Astrocyte of the hippocampus (primary cell): ENCODE measurements at regions not wholly inside any gene's neighbourhood (a gene's known extent, or its start where the extent isn't known, plus 50 kb on each side); places are given as distances from the start of the nearest gene placed in this dataset.

ENCODE experiments used
- DNase-seq: peaks from one replicate; pipeline ENCODE4 v3.0.0; 2011; ENCODE audit warnings: low read depth, low spot score

DNA sequence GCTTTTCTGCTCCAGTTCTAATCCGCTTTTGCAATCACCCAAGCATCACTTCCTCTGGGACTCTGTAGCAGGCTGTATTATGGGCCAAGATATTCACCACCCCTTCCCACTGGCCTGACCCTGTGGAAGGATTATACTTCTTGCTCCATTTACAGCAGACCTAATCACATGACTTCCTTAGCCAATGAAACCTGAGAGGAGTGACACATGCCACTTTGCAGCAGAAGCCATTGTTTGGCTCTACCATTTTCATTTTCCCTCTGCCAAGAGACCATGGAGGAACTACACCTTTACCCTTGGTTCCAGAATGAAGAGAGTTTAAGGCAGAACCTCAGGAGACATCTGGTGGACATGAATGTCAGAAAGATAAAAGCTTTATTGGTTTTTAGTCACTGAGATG, 134.9 kb upstream of the HSD17B12 start:
- no peak for DNase-seq

DNA sequence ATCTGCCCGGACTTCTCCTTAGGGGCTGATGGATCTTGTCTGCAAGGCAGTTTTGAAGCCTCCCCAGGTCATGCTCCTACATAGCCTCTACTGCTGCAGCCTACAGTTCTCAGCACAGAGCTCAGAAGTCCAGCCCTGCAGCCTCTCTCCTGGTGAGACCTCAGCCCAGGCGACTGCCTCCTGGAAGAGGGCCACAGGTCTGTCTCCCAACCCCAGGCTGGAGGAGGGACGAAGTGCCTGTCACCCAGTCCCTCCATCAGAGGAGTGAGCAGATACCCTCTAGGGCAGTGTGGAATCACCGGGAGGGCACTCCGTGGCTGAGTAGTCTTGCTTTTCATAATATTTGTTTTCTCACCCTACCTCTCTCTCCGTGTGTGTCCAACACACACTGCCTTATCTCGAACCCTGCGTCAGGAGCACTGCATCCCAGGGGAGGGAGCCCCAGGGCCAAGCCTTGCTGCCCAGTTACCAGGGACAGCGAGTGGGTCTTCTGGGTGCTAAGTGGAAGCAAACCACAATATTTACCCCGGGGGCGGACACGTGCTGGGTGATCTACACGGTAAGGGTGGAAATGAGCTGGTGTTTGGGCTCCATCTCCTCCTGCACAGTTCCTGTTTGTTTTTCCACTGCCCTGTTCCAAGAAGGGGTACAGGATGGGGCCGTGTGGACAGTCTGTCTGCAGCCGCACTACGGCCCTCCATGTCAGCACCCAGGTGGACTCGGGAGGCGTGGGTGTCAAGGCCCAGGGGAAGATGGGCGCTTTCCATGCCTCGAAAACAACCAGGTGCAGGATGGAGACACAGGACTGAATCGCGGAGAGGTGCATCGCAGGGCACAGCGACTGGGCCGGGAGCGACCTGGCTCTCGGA, 133.7 kb upstream of the HSD17B12 start:
- no peak for DNase-seq

DNA sequence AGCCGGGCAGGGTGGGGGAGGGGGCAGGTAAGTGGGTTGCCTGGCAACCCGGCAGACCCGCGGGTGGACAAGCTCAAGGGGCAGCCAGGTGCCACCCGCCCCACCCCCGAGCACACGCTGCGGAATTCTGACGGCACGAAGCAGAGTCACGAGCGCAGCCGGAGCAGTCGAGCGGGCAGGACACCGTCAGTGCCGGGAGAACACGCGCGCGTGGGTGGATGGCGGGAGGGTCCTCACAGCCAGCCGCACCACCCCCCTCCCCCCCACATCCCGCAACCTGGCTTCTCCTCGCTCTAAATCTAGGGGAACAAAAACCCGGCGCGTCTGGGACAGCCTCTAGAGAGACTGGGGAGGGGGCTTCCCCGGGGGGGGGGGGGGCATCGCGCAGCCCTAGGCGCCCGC, 133.1 kb upstream of the HSD17B12 start:
- DNase-seq, result no peak

DNA sequence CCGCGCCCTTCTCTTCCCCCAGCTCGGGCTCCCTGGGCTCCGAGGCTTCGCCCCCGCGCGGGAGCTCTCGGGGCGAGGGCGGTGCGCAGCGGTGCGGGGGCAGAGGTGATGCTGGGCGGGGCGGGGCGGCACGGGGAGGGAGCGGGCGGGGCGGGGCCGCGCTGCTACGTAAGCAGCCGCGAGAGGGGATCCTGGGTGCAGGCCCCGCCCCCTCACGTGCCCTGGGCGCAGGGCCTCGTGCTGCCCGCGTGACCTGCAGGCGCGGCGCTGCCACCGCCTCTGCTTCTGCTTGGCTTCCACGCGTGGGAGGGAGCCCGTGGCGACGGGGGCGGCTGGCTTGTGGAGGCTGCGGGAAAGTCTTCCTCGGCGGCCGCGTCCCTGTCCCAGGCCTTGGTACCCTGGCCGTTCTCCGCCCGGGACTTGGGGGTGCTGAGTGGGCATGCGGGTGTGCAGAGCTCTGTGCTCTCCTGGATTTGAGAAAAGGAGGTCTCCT, 132.6 kb upstream of the HSD17B12 start:
- DNase-seq, result peak; percentile 30

DNA sequence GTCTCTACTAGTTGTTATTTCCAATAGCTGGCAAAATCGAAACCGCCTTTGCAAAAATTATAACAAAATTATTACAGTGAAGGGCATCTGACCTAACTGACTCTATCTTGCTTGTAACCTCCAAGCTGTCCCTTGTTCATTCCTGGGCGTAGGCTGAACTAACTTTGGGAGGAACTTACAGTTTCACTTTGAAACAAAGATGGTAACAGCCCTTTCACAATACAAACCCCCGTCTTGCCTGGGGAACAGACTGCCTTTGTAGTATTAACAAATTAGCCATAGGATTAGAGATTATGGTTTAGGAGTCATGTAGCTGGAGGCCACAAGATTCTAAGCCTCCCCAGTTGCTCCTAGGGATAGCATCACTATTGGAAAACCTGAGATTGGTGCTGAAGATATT, 131.6 kb upstream of the HSD17B12 start:
- DNase-seq, result no peak

DNA sequence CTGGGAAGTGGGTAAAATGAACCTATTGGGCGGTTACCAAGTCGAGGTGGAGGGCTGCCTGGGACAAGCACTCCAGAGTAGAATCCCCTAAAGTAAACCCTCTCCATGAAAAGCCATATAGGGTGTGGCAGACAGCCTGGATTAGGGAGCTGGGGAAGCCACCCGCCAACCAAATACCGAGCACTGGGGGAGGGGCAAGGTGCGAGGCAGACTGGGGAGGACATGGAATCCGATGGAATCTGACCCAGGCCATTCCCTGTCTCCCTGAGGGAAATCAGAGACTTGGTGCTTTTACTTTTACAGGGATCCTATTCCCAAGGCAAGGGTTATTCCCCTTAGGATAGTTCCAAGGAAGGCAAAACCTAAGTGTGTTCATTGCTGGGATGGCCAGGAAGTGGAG, 130.9 kb upstream of the HSD17B12 start:
- no peak for DNase-seq

DNA sequence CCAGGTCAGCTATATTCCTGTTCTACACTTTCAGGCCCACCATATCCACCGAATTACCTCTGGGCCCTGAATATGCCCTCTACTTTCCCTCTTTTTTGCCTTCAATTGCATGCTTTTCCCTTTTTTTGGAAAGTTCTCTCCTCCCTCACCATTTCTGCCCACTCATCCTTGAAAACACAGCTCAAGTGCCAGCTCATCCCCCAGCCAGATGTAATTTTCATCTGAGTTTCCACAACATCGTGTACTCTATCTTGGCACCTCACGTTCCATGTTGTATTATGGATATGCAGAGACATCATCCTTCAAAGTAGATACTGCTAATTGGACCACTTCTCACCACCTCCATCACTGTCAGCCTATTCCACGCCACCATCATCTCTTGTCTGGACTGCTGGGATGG, 129.8 kb upstream of the HSD17B12 start:
- DNase-seq, result no peak

DNA sequence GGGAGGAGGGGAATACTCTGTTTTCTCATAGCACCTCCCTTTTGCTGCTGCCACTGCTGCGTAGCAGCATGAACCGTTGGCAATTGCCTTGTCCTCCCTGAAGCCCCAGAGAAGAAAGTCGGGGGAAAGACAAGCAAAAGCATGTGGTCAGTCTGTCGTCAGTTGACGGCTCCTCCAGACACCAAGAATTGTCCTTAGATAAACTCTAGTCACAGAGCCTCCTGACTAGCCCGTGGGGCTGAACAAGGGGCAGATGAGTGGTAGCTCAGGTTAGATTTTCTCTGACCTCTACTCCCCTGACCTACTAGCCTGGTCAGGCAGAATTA, 126.4 kb upstream of the HSD17B12 start:
- no peak for DNase-seq

DNA sequence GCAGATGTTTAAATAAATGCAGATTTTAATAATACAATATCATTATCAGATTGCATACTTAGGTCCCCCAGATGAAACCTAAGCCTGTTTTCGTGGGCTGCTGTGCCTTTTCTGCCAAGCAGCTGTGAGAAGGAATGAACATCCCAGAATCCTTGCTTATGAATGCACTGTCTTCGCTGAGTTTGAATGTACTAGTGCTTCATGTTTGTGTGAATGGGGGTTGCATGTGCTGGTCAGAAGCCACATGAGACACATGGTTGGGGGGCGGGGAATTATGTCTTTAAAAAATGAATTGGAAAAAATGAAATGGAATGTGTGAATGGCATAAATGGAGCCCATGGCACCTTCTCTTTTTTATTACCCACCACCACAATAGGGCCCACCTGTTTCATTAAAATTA, 125.4 kb upstream of the HSD17B12 start:
- DNase-seq, result no peak

DNA sequence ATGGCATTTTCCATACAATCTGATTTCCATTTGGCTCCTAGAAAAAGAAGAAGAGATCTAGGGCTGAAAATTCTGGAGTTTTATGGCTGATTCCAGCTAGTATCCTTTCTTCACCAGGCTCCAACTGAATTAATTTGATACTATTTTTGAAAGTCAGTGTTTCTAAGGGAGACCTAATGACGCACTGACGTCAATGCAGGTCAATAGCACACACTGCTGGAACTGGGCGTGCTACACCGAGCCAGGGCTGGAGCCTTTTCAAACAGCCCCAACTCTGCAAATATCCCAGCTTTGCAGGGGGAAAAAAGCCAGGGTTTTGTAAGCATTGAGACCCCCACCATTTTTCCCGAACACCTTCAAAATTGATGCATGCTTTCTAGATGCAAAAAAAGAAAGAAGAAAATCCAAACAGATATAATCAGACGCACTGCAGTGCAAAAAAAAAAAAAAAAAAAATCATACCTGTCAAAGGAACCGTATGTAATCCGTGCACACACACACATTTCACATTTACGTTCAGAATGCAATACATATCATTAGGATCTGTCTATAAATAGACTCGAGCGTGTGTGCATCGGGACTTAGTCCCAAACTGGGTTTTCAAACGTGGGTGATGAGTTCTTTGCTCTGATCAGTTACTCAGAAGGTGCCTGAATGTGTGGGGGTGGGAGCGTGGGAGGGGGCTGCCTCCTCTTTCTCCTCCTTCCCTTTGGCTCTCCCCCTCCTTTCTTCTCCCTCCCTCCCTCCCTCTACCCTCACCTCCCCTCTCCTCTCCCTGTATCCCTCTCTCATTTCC, 124.5 kb upstream of the HSD17B12 start:
- no peak for DNase-seq

DNA sequence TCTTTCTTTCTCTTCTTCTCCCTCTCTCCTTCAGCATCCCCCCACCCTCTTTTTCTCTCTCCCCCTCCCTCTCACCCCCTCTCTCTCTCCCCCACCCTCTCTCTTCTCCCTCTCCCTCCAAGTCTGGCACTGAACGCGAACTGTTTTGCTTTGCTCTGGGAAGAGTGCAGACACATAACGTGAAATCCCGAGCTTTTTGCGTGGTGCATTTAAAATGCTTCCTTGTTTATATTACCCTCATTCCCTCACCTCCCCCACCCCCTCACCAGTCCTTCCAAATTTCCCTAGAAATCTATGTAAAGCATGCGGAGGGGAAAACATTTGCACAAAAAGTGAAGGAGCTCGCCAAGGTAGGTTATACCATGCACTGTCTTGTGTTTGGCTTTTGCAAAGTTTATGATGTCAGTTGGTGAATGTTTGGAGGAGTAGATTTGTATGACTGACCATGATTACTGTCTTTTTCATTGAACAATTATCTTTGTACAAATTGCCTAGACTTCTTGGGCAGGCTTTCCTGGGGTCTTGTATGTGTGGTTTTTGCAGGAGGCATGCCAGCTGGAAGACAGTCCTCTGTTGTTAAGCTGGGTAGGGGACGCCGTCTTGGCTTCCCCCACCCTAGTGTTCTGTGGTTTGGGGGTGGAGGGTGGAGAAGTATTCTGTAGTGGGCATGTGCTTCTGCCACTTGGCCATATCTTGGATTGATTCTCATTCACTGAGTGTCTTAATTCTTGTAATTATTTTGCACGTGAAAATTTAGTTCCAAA, 123.7 kb upstream of the HSD17B12 start:
- no peak for DNase-seq

DNA sequence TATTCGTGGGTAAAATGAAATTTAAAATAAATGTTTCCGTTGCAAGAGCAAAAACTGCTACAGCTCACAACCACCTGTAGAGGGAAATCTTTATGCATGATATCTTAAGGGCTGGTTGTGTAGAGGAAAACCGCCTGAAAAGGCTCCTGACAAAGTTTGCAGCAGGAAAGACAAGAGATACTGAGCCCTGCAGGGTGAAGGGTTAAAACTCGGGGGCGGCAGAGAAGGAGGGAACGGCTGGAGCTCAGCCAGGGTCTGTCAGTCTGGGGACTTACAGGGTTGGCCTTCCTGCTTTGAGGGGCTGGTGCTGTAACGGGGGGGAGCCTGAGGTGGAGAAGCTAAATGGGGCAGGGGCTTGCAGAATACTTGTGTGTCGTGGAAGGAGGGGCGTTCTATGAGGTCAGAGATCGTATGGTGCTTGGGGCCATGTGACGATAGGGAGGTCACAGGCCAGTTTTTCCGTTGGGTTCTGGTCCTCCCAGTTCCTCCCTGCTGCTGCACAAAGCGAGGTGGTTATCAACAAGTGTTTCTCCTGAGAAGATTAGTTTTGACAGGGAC, 122.9 kb upstream of the HSD17B12 start:
- DNase-seq, result no peak

DNA sequence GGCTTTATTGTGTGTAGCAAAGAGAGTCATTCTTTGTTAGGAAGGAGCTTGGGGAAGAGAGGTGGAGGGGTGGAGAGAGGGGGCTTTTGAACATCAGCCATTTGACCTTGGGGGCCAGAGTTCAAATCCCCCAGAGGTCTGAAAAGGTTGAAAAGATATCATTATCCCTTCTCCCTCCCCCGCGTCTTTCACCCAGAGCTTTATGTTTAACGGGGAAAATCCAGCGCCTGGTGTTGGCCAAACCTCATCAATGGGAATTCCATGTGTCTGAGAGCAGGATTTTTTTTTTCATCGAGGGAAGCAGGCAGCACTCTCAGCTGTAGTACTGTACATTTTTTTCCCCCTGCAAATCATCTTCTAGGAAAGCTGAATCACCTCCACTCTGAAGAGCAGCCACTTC, 122.4 kb upstream of the HSD17B12 start:
- DNase-seq, result no peak

DNA sequence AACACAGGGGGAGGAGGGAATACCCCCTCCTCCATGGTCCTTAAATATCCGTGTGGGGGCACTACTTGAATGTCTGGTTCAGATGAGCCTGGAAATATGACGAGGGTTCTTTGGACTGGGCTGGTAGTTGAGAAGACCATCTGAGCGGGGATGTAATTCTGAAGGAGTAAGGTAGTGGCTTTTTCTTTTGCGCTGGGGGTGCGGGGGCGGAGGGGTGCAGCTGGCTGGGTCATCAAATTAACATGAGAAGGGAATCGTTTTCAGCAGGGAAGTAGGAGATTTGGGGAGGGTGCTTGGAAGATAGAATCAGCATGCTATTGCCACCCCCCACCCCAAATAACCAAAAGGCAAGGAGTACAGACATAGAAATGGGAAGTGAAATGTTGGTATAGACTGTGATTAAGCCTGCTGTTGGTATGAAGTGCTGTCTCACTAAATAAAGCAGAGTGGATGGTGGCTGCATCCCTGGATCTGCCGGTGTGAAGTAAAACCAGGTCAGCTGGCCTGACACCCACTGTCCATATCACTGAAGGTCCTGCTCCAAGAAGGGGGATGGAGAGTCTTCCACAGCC, 121.9 kb upstream of the HSD17B12 start:
- DNase-seq, result no peak

DNA sequence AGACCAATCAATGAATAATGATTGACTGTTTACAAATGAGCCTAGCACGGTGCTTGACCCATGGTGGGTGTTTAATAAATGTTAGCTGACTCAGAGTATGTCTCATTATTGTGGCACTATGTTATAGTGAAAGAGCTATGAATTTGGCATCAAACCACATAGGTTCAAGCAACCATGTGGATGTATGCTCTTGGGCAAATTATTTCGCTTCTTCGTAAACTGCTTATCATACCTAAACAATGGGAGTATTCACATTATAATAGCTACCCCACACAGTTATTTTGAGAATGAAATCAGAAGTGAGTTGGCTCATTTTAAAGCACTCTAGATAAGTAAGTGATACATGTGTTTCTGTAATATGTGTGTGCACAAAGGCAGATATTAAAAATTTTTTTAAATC, 118.7 kb upstream of the HSD17B12 start:
- no peak for DNase-seq

DNA sequence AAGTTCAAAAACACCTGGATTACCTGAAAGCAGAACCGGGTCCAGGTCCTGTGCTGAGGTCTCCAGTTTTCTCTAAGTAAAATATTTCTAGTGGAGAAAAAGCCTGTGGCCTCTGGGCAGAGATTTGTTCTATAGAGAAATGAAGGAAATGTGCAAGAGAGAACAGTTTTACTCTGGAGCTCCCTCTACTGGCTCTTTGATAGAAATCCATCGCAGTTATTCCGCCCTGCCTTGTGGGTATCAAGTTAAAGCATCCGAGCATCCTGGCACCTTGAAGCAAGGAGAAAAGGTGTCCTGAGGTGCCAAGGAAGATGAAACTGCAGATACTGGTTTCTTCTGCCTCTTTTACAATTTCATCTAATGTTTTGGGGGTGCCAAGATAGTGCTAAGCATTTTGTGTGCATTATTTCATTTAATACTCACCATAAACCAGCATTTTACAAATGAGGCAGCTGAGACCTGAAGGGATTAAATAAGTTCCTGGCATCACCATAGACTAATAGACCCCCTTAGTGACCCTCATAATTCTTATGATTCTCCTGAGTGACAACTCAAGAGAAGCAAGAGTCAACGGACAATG, 113.1 kb upstream of the HSD17B12 start:
- peak; percentile 68 for DNase-seq

DNA sequence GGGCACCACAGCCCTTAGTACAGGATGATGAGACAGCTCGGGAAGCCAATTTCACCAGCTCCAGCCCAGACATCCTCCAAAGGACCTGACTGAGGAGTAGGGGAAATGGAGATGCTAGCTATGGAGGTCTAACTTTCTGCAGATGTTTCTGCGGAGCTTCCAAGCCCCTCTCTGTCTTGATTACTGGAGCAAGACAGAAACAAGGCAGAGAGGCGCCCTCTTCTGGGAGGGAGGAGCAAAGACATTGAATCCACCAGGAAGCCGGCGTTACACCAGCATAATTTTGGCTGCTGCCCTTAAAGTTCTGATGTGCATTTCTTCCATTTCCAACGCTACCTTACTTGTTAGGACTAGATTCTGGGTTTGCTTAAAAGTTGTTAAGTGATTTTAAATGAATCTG, 107.3 kb upstream of the HSD17B12 start:
- peak; percentile 14 for DNase-seq

DNA sequence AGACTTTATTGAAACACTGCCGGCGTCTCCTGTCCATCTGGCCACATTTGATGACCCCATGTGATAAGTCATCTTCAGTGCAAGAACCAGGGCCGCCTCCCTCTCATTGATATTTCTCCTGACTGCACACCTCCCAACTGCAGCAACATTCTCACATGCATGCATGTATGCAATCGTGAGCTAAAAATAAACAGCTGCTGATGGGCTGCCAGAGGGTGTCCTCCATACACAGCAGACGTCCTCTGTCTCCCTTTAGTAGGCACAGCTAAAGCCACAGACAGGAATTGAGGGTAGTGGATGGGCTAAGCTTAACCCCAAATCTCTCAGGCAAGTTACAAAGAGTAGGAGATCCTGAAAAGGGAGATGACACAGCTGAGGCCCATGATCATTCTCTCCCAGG, 106.7 kb upstream of the HSD17B12 start:
- no peak for DNase-seq

DNA sequence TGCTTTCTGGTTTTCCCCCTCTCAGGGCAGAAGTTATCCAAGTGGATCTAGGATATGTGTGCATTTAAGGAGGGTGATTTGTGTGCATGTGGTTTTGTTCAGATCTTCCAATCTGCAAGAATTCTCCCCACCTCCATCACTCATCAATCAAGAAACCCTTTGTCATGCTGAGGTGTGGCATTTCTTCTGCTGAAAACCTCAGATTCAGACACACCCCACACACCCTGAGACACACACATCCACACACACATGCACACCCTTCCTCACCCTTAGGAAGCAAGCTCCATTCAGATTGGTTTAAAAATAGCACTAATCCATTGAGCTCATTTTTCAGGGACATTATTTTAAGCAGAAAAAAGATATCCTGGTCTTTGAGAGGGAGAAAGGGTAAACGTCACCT, 106.1 kb upstream of the HSD17B12 start:
- no peak for DNase-seq

DNA sequence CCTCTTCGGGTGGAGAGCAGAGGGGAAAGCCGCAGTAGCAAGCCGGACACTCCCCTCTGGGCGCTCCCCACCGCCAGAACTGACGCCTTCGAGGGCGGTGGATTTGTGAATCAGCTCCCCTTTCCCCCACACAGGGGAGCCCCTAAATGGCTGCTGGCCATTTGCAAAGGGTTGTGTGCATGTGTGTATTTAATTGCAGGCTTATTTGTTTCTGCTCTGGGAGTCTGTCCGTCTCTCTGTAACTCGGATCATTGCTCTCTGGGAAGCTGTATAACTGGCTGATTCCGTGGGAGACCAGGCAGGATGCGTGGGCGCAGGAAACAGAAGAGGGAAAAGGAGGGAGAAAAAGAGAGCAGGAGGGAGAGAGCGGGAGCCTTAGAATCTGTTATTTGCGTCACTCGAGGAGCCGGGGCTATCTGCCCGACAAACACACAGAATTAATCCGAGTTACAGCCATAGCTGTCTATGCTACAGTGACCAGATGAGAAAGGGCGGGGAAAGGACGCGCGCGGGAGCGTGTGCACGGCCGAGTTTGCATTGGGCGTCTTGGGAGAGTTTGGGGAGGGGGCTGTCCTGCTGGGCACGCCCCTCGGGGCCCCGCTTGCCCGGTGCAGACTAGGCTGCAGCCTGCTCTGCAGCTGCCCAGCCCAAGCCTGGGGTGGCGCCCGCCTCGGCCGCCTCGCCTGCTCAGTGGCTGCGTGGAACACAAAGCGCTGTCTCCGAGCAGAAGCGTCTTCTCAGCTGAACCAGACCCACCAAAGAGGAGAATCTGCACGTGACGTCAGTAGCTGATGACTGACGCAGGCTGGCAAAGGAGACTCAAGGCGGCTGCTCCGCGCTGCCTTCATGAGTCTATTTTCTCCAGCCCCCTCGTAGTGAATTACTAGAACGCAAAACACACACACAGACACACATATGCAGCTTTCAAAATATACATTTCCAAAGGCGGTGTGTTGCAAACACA, 105.3 kb upstream of the HSD17B12 start:
- peak; percentile 56 for DNase-seq
